BJ (cell line): ENCODE measurements at regions not wholly inside any gene's neighbourhood (a gene's known extent, or its start where the extent isn't known, plus 50 kb on each side); places are given as distances from the start of the nearest gene placed in this dataset.

Source experiments
- CTCF ChIA-PET: fragments of 350-600 bp; formaldehyde crosslinking; extraction: SDS; loops from one replicate; lab custom pipeline; 2021; ENCODE audit warnings: antibody characterized with exemption, inconsistent platforms; lab: Yijun Ruan, JAX
- POLR2A ChIA-PET: fragments of 300-600 bp; sonication (Branson Sonifier 250); formaldehyde crosslinking; extraction: SDS; loops from one replicate; lab custom pipeline; 2021; ENCODE audit warnings: antibody characterized with exemption; lab: Charles Lee
- DNase-seq: peaks from one replicate; pipeline ENCODE4 v3.0.0-alpha.2; 2011; ENCODE audit warnings: low read depth
- H3K27me3 ChIP-seq: 2 replicates; pipeline ENCODE4 v1.6.0; 2011; ENCODE audit warnings: low read length; ENCODE audit not compliant: control insufficient read depth, insufficient read depth
- H3K36me3 ChIP-seq: 2 replicates; pipeline ENCODE4 v1.5.1; 2011; ENCODE audit warnings: low read length; ENCODE audit not compliant: control insufficient read depth, insufficient read depth
- H3K4me3 ChIP-seq: 2 replicates; pipeline ENCODE4 v1.5.1; 2011; ENCODE audit warnings: low read depth, mild to moderate bottlenecking, control low read depth, low read length
- TF ChIP-seq, protein P1 (sequence below): IDR thresholded peaks from 2 replicates; pipeline ENCODE4 v1.5.1; 2011; ENCODE audit warnings: low read depth, mild to moderate bottlenecking, control low read depth, inconsistent platforms, low read length, moderate library complexity; ENCODE audit not compliant: insufficient read depth

DNA sequence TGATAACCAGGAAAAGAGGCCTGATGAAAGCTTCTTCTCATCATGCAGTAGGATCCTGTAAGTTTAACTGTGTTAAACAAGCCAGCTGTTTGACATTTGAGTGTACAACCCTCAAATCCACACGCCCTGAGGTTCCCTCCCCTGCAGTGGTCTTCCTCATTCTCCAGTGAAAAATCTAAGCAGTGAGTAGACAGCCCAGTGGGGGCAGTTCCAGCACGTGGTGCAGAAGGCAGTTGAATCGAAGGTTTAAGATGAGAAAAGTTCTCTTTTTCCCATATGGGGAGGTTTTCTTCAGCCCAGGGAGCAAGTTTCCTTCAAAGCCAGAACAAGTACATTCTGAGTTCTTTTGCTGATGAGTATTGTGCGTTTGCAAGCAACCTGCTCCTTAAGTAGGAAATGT lies 174.5 kb downstream of the NR2F2 start:
- Histone ChIP-seq H3K27me3 (no peaks in the 10 kb centered on the region), H3K36me3 (no peaks in the 10 kb centered on the region), H3K4me3 (no peak overlapping the region)
- TF ChIP-seq, protein P1, sequence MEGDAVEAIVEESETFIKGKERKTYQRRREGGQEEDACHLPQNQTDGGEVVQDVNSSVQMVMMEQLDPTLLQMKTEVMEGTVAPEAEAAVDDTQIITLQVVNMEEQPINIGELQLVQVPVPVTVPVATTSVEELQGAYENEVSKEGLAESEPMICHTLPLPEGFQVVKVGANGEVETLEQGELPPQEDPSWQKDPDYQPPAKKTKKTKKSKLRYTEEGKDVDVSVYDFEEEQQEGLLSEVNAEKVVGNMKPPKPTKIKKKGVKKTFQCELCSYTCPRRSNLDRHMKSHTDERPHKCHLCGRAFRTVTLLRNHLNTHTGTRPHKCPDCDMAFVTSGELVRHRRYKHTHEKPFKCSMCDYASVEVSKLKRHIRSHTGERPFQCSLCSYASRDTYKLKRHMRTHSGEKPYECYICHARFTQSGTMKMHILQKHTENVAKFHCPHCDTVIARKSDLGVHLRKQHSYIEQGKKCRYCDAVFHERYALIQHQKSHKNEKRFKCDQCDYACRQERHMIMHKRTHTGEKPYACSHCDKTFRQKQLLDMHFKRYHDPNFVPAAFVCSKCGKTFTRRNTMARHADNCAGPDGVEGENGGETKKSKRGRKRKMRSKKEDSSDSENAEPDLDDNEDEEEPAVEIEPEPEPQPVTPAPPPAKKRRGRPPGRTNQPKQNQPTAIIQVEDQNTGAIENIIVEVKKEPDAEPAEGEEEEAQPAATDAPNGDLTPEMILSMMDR: no peak
- DNase-seq: no peak
- ChIA-PET POLR2A (no interaction called here), CTCF (no interaction called here)

DNA sequence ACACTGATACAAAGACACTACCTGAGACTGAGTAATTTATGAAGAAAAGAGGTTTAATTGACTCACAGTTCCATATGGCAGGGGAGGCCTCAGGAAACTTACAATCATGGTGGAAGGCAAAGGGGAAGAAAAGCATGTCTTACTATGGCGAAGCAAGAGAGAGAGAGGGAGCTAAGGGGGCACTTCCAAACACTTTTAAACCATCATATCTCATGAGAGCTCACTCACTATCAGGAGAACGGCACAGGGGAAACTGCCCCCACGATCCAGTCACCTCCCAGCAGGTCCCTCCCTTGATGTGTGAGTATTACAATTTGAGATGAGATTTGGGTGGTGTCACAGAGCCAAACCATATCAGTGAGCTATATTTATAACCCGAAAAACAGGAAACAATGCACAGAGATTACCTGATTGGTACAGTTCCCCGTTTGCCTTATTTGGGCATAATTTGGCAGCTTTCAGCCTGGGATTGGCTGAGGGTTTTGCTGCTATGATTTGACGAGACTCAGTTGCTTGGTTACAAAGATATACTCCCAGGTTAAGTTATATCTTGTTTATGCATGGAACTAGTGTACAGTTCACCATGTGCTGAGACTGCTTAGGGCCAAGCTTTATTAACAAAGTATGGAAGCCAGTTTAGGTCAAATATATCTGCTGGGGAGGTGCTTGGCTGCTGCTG lies 184.2 kb downstream of the NR2F2 start:
- H3K27me3 ChIP-seq: no peaks in the 10 kb centered on the region
- no peaks in the 10 kb centered on the region for H3K36me3 ChIP-seq
- H3K4me3 ChIP-seq: no peak overlapping the region
- TF ChIP-seq, protein P1: no peak
- no peak for DNase-seq
- CTCF ChIA-PET: no interaction called here
- POLR2A ChIA-PET: no interaction called here

DNA sequence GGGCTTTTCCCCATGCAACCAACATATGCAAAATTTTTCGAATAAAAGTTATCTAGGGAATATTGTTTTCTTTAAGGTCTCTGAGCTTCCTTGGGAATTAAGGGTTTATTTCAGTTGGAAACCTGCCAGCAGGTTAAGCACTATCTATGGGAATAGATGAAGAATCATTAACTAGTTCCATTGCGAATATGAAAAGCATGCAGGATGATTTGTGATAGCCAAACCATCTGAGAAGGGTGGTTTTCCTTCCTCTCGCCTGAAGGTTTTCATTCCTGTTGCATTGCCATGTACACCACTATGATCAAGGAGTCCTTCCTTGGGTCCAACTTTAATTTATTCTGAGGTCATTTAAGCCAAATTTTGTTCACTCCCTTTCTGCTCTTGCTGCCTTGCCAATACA lies 184.9 kb downstream of the NR2F2 start:
- TF ChIP-seq, protein P1: no peak
- DNase-seq: no peak
- Histone ChIP-seq H3K27me3 (no peaks in the 10 kb centered on the region), H3K4me3 (no peak overlapping the region), H3K36me3 (no peaks in the 10 kb centered on the region)
- ChIA-PET POLR2A (no interaction called here), CTCF (no interaction called here)

DNA sequence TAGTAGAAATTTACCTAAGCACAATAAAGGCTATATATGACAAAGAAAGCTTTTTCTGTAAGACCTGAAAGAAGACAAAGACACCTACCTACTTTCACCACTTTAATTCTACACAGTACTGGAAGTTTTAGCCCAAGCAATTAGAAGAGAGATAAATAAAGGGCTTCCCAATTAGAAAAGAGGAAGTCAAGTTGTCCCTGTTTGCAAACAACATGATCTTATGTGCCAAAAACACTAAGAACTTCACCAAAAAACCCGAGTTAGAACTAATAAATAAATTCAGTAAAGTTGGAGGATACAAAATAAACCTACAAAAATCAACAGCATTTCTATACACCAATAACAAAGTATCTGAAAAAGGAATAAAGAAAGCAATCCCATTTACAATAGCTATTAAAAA lies 190.9 kb downstream of the NR2F2 start:
- TF ChIP-seq, protein P1: no peak
- ChIA-PET POLR2A (no interaction called here), CTCF (interaction anchor here (0.9 kb wide), 1 partner anchor 13 kb away, joined by 4 read pairs; no protein-coding TSS in a partner anchor)
- Histone ChIP-seq H3K27me3 (no peaks in the 10 kb centered on the region), H3K36me3 (no peaks in the 10 kb centered on the region), H3K4me3 (no peak overlapping the region)
- no peak for DNase-seq

DNA sequence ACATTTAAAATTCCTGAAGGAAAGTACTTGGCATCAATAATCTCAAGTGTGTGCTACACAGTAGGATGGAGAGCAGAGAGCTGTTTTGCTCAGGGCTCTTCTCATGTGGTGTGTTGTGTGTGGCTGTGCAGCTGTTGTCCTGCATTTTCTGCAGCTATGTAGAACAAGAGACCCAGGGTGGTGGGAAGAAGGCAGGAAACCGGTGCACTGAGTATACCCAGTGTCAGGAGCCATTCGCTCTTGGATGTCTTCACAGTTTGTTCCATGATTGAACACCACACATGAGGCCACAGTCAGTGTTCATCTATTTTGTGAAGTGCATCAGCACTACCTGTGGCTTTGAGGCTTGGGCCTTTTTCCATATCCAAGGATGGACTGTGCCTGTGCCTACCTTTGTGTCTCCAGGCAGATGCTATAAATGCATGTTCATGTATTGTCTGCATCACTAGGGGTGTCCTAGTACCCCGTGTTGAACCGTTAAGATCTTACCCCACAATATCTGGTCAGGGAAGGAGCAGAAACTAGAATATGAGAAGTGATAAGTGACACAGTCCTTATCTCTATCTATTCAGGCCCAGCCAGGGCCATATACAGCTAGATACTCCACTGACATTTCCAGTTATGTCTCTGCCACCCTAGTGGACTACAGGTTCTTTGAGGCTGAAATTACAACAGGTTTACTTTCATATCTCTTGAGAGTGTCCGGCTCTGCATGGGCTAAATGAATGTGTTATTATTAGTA lies 194.3 kb downstream of the NR2F2 start:
- TF ChIP-seq, protein P1: no peak
- no peak for DNase-seq
- H3K4me3 ChIP-seq: no peak overlapping the region
- POLR2A ChIA-PET: no interaction called here
- no peaks in the 10 kb centered on the region for H3K36me3 ChIP-seq
- H3K27me3 ChIP-seq: no peaks in the 10 kb centered on the region
- CTCF ChIA-PET: interaction anchor here (1.1 kb wide), 1 partner anchor 14 kb away, joined by 4 read pairs; no protein-coding TSS in a partner anchor
